Upper lobe of right lung (tissue), 1 donor: ENCODE measurements at regions not wholly inside any gene's neighbourhood (a gene's known extent, or its start where the extent isn't known, plus 50 kb on each side); places are given as distances from the start of the nearest gene placed in this dataset.

Experiments
- ATAC-seq: fragments of 200-7000 bp; cut with Tn5 transposase; one replicate; pipeline ENCODE4 v1.9.1; 2020; ENCODE audit warnings: mild to moderate bottlenecking, moderate library complexity
- DNase-seq: peaks from one replicate; pipeline ENCODE4 v3.0.0-alpha.2; 2020
- H3K27ac ChIP-seq: fragments of 200-600 bp; one replicate; pipeline ENCODE4 v1.8.0; 2022
- H3K27me3 ChIP-seq: fragments of 200-600 bp; one replicate; pipeline ENCODE4 v1.8.0; 2022; ENCODE audit warnings: mild to moderate bottlenecking
- H3K36me3 ChIP-seq: fragments of 200-600 bp; one replicate; pipeline ENCODE4 v1.8.0; 2022
- H3K4me1 ChIP-seq: fragments of 200-600 bp; one replicate; pipeline ENCODE4 v1.8.0; 2022
- H3K4me3 ChIP-seq: fragments of 200-600 bp; one replicate; pipeline ENCODE4 v1.8.0; 2022; ENCODE audit warnings: mild to moderate bottlenecking
- H3K9me3 ChIP-seq: fragments of 200-600 bp; one replicate; pipeline ENCODE4 v1.8.0; 2022
- intact Hi-C: fragments of 100-400 bp; cut with DNase I; formaldehyde crosslinking; loops from one replicate; pipeline ENCODE4 v1.11.0; 2022
- TF ChIP-seq, protein P1 (sequence below): fragments of 200-600 bp; IDR thresholded peaks from one replicate; pipeline ENCODE4 v1.8.0; 2022; ENCODE audit warnings: antibody characterized with exemption
- donor health status: DM: no; HTN: yes; CAD: no; lungs with severe emphysema.

DNA sequence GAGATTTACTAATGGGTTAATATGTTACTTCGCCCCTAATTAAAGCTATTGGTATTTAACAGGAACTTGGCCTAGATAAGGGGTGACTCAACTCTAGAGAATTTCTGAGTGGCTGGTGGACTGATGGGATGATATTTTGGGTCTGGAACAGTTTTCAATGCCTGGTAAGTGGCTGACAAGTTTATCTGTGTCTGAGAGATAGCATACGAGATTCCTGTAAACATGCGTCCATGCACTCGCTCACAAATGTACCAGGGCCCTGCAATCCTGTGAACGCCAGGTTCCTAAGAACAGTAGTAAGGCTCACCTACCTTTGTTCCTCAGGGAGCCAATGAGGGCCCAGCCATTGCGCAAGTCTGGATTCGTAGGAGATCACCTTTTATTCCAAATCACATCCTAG lies 683.8 kb upstream of the ANKRD30A start:
- ATAC-seq (no peak), DNase-seq (no peak)
- TF ChIP-seq, protein P1, sequence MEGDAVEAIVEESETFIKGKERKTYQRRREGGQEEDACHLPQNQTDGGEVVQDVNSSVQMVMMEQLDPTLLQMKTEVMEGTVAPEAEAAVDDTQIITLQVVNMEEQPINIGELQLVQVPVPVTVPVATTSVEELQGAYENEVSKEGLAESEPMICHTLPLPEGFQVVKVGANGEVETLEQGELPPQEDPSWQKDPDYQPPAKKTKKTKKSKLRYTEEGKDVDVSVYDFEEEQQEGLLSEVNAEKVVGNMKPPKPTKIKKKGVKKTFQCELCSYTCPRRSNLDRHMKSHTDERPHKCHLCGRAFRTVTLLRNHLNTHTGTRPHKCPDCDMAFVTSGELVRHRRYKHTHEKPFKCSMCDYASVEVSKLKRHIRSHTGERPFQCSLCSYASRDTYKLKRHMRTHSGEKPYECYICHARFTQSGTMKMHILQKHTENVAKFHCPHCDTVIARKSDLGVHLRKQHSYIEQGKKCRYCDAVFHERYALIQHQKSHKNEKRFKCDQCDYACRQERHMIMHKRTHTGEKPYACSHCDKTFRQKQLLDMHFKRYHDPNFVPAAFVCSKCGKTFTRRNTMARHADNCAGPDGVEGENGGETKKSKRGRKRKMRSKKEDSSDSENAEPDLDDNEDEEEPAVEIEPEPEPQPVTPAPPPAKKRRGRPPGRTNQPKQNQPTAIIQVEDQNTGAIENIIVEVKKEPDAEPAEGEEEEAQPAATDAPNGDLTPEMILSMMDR: no peak

DNA sequence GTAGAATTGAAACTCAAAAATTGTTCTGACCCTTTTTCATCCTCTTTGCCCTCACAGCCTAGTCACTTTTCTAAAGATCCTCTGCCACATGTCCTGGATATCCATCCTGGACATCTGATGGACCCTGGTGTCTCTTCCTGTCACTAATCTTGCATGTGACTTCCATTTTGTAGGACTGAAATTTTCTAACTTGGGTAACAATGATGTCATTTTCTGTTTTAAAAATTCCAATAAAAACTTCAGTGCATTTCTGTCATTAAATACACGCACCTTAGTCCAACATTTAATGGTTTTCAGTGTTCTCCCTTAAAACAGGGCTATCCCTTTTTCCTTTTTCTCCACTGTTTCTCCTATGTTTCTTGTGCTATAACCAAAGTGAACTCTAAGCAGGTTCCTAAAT lies 684.9 kb upstream of the ANKRD30A start:
- no peak for ATAC-seq
- TF ChIP-seq, protein P1: no peak
- Histone ChIP-seq H3K27ac (no peak overlapping the region), H3K36me3 (no peaks in the 10 kb centered on the region), H3K9me3 (no peaks in the 10 kb centered on the region), H3K27me3 (no peaks in the 10 kb centered on the region), H3K4me1 (no peaks in the 10 kb centered on the region), H3K4me3 (no peak overlapping the region)
- intact Hi-C loops: no loop called here
- DNase-seq: no peak

More for the DNA sequence above, 683.8 kb upstream of the ANKRD30A start:
- Histone ChIP-seq H3K9me3 (no peaks in the 10 kb centered on the region), H3K36me3 (no peaks in the 10 kb centered on the region), H3K4me3 (no peak overlapping the region), H3K27me3 (no peaks in the 10 kb centered on the region), H3K27ac (no peak overlapping the region), H3K4me1 (no peaks in the 10 kb centered on the region)
- intact Hi-C loops: no loop called here

DNA sequence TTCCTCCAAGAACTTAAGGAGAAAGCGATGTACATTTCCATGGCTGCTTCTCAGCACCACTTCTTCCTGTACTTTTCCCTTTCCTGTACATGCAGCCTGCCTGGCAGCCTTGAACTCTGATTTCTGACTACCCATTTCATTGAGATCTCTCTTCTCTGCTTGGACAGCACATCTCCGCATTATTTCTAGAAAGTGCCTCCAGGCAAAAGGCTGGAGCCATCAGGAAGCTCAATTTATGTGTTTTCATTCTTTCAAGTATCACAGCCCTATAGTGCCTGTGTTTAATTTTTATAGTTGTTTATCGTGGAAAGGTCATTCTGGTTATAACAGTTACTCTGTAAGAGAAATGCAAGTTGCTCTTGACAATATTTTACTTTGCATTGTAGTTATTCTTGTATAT lies 688.0 kb upstream of the ANKRD30A start:
- H3K27me3 ChIP-seq: no peaks in the 10 kb centered on the region
- intact Hi-C loops: no loop called here
- no peaks in the 10 kb centered on the region for H3K4me1 ChIP-seq
- no peak overlapping the region for H3K27ac ChIP-seq
- no peaks in the 10 kb centered on the region for H3K9me3 ChIP-seq
- no peak for ATAC-seq
- TF ChIP-seq, protein P1: no peak
- H3K4me3 ChIP-seq: no peak overlapping the region
- H3K36me3 ChIP-seq: no peaks in the 10 kb centered on the region
- no peak for DNase-seq

DNA sequence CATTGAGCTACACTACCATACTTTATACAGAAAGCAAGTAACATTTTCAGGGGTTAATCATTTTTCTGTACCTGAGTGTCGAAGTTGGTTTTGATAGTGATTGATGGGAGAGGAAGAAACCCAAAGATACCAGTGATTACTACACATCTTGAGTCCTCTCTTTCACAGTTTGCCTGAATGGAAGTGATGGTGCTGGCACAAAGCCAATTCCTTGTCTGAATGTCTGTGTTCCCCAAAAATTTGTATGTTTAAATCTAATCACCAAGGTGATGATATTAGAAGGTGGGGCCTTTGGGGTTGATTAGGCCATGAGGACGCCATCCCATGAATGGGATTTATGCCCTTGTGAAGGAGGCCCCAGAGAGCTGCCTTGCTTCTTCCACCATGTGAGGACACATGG lies 696.9 kb upstream of the ANKRD30A start:
- Histone ChIP-seq H3K9me3 (no peaks in the 10 kb centered on the region), H3K27ac (no peak overlapping the region), H3K4me3 (no peak overlapping the region), H3K36me3 (no peaks in the 10 kb centered on the region), H3K27me3 (no peaks in the 10 kb centered on the region), H3K4me1 (no peaks in the 10 kb centered on the region)
- intact Hi-C loops: no loop called here
- DNase-seq (no peak), ATAC-seq (no peak)
- TF ChIP-seq, protein P1: no peak

DNA sequence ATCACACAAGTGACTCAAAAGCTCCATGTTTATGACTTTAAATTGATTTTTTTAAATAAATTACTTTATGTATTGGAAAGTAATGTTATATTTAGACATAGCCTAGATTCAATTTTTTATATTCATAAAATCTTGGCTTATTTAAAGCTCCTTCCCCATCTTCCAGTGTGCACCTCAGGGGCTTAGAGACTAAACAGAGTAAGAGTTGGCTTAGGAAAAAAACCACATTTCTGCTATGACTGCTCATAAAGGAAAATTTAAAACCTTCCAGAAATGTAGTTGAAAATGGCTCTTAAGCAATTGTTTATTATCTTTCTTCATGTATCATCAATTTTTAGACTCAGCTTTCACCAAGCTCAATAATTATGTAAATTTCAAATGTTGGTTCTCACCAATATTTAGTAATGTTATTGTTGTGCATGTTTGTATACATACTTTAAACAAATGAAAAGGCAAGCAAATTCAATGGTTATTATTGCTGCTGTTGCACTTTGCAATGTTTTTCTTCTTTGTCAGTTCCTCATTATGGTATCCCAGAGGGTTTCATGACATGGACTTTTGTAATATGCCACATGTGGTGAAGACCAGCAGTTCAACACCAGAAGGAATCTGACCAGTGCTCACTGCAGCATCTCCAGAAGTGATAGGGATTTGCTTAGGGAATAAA lies 700.1 kb upstream of the ANKRD30A start:
- Histone ChIP-seq H3K36me3 (no peaks in the 10 kb centered on the region), H3K4me1 (no peaks in the 10 kb centered on the region), H3K9me3 (no peaks in the 10 kb centered on the region), H3K4me3 (no peak overlapping the region), H3K27me3 (no peaks in the 10 kb centered on the region), H3K27ac (no peak overlapping the region)
- intact Hi-C loops: no loop called here
- TF ChIP-seq, protein P1: no peak
- ATAC-seq (no peak), DNase-seq (no peak)

DNA sequence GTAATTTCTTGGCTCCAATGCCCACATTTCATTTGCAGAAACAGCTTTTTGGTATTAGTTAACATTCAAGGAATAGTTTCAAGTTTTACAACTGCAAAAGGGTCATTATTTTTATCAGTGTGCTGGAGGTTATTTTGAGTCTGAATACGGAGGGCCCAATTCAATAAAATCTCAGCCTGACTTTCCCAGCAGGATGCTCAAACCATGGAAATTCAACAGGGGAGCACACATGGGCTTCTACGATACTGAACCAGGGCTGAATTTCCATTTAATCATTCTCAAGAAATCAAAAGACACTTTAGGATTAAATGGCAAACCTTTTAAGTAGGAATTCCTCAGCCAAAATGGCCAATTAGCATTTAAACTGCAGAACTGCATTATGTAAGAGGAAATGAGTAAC lies 700.9 kb upstream of the ANKRD30A start:
- no peak for DNase-seq
- Histone ChIP-seq H3K4me1 (no peaks in the 10 kb centered on the region), H3K9me3 (no peaks in the 10 kb centered on the region), H3K27me3 (no peaks in the 10 kb centered on the region), H3K27ac (no peak overlapping the region), H3K36me3 (no peaks in the 10 kb centered on the region), H3K4me3 (no peak overlapping the region)
- no peak for ATAC-seq
- TF ChIP-seq, protein P1: no peak
- intact Hi-C loops: no loop called here
